Body of pancreas (tissue), 4 donors: ENCODE measurements at regions not wholly inside any gene's neighbourhood (a gene's known extent, or its start where the extent isn't known, plus 50 kb on each side); places are given as distances from the start of the nearest gene placed in this dataset.

Experiments used
- CTCF ChIP-seq, 7 experiments: fragments of 450-650 bp in 4 of 7; fragments of 200-600 bp in 3 of 7; sonication (generic) in 3 of 7; IDR thresholded peaks; one replicate each; pipeline ENCODE4 v1.5.1; 2016 to 2019; ENCODE audit warnings: antibody characterized with exemption in 7 of 7
- POLR2A ChIP-seq, 3 donors: fragments of 450-650 bp; IDR thresholded peaks; one replicate each; pipeline ENCODE4 v1.6.1; 2016; ENCODE audit warnings: antibody characterized with exemption in 3 of 3, mild to moderate bottlenecking in 2 of 3

DNA sequence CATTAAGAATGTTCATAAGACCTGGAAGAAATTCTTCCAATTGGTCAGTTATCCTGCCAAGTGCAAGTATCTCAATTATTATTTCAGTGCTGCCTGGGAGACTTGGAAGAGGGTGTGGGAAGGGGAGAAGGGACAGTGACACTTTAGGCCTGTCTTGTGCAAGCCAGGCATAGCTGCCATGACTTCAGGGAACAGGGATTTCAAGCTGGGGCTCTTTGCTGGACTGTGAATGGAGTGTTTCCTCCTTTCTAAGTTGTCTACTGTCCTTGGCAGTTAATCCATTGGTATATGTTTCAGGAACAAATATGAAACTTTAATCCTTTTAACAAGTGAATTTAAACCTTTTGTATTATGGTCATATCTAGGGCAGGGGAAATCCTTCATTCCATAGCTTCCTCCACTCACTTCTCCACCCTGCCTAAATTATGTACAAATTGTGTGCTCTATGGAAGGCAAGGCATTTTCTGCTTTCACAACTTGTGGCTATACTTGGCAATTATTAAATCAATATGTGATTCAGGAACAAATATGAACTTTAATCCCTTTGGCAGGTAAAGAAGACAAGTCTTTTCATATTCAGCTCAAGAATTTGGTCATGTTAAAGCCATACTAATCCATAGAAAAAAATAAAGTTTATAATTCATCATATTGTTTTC is 72.7 kb upstream of the IL33 start:
- TF ChIP-seq CTCF (IDR thresholded peaks at IDR 0.05): peak in 2 of 7 experiments; percentile 8 to 19
- TF ChIP-seq POLR2A (IDR thresholded peaks at IDR 0.05): no peak
